K562 (cell line): ENCODE measurements at regions not wholly inside any gene's neighbourhood (a gene's known extent, or its start where the extent isn't known, plus 50 kb on each side); places are given as distances from the start of the nearest gene placed in this dataset.

Source experiments
- ATAC-seq: fragments of 200-7000 bp; cut with Tn5 transposase; 3 replicates; pipeline ENCODE4 v1.9.1; 2020; ENCODE audit warnings: moderate library complexity
- BruUV-seq: library from RNA; stranded (reverse); fragments of 400-500 nt; replicated peaks from 2 replicates; lab custom pipeline; 2021; lab: Mats Ljungman, UMichigan
- CTCF ChIA-PET: fragments of 300-600 bp; formaldehyde crosslinking; extraction: SDS; loops from one replicate; lab custom pipeline; 2021; ENCODE audit warnings: low intra/inter-chr PET ratio; lab: Yijun Ruan, JAX
- POLR2A ChIA-PET: fragments of 300-600, 350-650 bp; sonication (Branson Sonifier 250); formaldehyde crosslinking; extraction: SDS; loops from one replicate; lab custom pipeline; 2021; ENCODE audit warnings: antibody characterized with exemption, inconsistent platforms; lab: Yijun Ruan, JAX
- DNase-seq, 4 experiments: peaks; one replicate each; pipeline versions ENCODE4 v3.0.0 to v3.0.0-alpha.2; 2011 to 2018; ENCODE audit warnings: low spot score in 3 of 4, mixed read lengths in 3 of 4; ENCODE audit errors: extremely low read depth in 1 of 4
- FAIRE-seq: peaks from 2 replicates; lab custom pipeline; 2011; peaks lifted over from hg19 to GRCh38; lab: Jason Lieb, UNC
- H2AFZ ChIP-seq: 2 replicates; pipeline ENCODE4 v1.6.0; 2011; ENCODE audit warnings: low read depth, low read length, control low read depth, inconsistent platforms
- H3K27ac ChIP-seq: fragments of 200-600 bp; 3 replicates; pipeline ENCODE4 v1.8.0; 2011; ENCODE audit warnings: low read depth, mild to moderate bottlenecking, control low read depth, inconsistent platforms, low read length, moderate library complexity, mixed read lengths; ENCODE audit errors: extremely low read depth
- H3K27me3 ChIP-seq, 2 experiments: fragments of 300-600 bp in 1 of 2; 2 replicates in 1 of 2; 3 replicates in 1 of 2; pipeline versions ENCODE4 v1.6.0 to v1.8.0; 2011; ENCODE audit warnings: inconsistent platforms in 2 of 2, low read length in 2 of 2, mild to moderate bottlenecking in 1 of 2, mixed read lengths in 1 of 2, moderate library complexity in 1 of 2; ENCODE audit not compliant: control insufficient read depth in 2 of 2, insufficient read depth in 2 of 2
- H3K36me3 ChIP-seq: fragments of 300-600 bp; 3 replicates; pipeline ENCODE4 v1.8.0; 2011; ENCODE audit warnings: mild to moderate bottlenecking, low read length, inconsistent platforms; ENCODE audit not compliant: control insufficient read depth, insufficient read depth
- H3K4me1 ChIP-seq, 2 experiments: fragments of 200-600 bp in 1 of 2; replicated peaks in 1 of 2; 2 replicates in 1 of 2; 3 replicates in 1 of 2; pipeline versions ENCODE4 v1.5.1 to v1.8.0; 2011; ENCODE audit warnings: inconsistent platforms in 2 of 2, low read length in 2 of 2, mild to moderate bottlenecking in 1 of 2, mixed read lengths in 1 of 2, moderate library complexity in 1 of 2; ENCODE audit not compliant: control insufficient read depth in 2 of 2, insufficient read depth in 2 of 2
- H3K4me2 ChIP-seq: 2 replicates; pipeline ENCODE4 v1.6.1; 2011; ENCODE audit warnings: low read length, control low read depth, inconsistent platforms, mixed read lengths; ENCODE audit not compliant: insufficient read depth
- H3K4me3 ChIP-seq: fragments of 200-600 bp; sonication (generic), shearing (Covaris generic); 2 replicates; pipeline ENCODE4 v1.5.1; 2016; ENCODE audit warnings: control low read depth, inconsistent platforms
- H3K79me2 ChIP-seq: fragments of 200-600 bp; 3 replicates; pipeline ENCODE4 v1.8.0; 2011; ENCODE audit warnings: low read length, inconsistent platforms; ENCODE audit not compliant: control insufficient read depth, insufficient read depth
- H3K9ac ChIP-seq, 2 experiments: 2 replicates each; pipeline versions ENCODE4 v1.6.0 to v1.6.1; 2011; ENCODE audit warnings: low read depth in 2 of 2, low read length in 2 of 2, control low read depth in 1 of 2, inconsistent platforms in 1 of 2, mild to moderate bottlenecking in 1 of 2, mixed read lengths in 1 of 2; ENCODE audit not compliant: insufficient read depth in 1 of 2
- H3K9me1 ChIP-seq: one replicate; pipeline ENCODE4 v1.6.0; 2011; ENCODE audit warnings: inconsistent platforms, mild to moderate bottlenecking, low read length, moderate library complexity; ENCODE audit not compliant: control insufficient read depth, insufficient read depth
- H3K9me3 ChIP-seq: replicated peaks from 2 replicates; pipeline ENCODE4 v1.5.1; 2011; ENCODE audit warnings: low read depth, low read length, inconsistent platforms; ENCODE audit not compliant: control insufficient read depth, insufficient read depth
- H4K20me1 ChIP-seq: replicated peaks from 2 replicates; pipeline ENCODE4 v1.6.1; 2011; ENCODE audit warnings: low read length, inconsistent platforms, mixed read lengths; ENCODE audit not compliant: control insufficient read depth, insufficient read depth
- BRD9 ChIP-seq: fragments of 450-650 bp; IDR thresholded peaks from 2 replicates; pipeline ENCODE4 v1.6.1; 2018; ENCODE audit warnings: low read depth; ENCODE audit not compliant: partially characterized antibody
- CREBBP ChIP-seq: IDR thresholded peaks from one replicate; pipeline ENCODE4 v1.6.1; 2012; ENCODE audit warnings: low read depth, mild to moderate bottlenecking, control low read depth, inconsistent platforms, low read length
- CXXC5 ChIP-seq: fragments of 250-450 bp; sonication (Bioruptor Pico); IDR thresholded peaks from 2 replicates; pipeline ENCODE4 v1.8.0; 2022; ENCODE audit warnings: inconsistent platforms, mild to moderate bottlenecking, moderate library complexity
- IRF9 ChIP-seq: fragments of 450-650 bp; IDR thresholded peaks from 2 replicates; pipeline ENCODE4 v1.6.1; 2016; ENCODE audit warnings: missing biosample characterization, missing genetic modification characterization
- KLF6 ChIP-seq: fragments of 250-450 bp; sonication (Bioruptor Pico); IDR thresholded peaks from 2 replicates; pipeline ENCODE4 v1.4.0; 2020; ENCODE audit warnings: mild to moderate bottlenecking, moderate library complexity, borderline replicate concordance
- LARP7 ChIP-seq: fragments of 450-650 bp; IDR thresholded peaks from 2 replicates; pipeline ENCODE4 v1.6.1; 2016
- MAFK ChIP-seq: IDR thresholded peaks from 2 replicates; pipeline ENCODE4 v1.6.1; 2011; ENCODE audit warnings: low read length, improper control_type of control experiment
- MECOM ChIP-seq: fragments of 250-450 bp; sonication (Bioruptor Pico); IDR thresholded peaks from 2 replicates; pipeline ENCODE4 v1.8.0; 2022; ENCODE audit warnings: inconsistent platforms
- MED1 ChIP-seq: sonication (generic); formaldehyde crosslinking; IDR thresholded peaks from 2 replicates; pipeline ENCODE4 v1.8.1; 2023; ENCODE audit warnings: missing genetic modification reagents, borderline replicate concordance
- NONO ChIP-seq, 2 experiments: fragments of 200-400 bp in 1 of 2; fragments of 450-650 bp in 1 of 2; formaldehyde crosslinking in 1 of 2; IDR thresholded peaks; 2 replicates each; pipeline ENCODE4 v1.6.1; 2017; ENCODE audit warnings: low read depth in 2 of 2, mild to moderate bottlenecking in 2 of 2, moderate library complexity in 2 of 2, low read length in 1 of 2
- PHF21A ChIP-seq: fragments of 450-650 bp; IDR thresholded peaks from 2 replicates; pipeline ENCODE4 v1.6.1; 2017; ENCODE audit warnings: low read depth, borderline replicate concordance
- SETDB1 ChIP-seq: IDR thresholded peaks from one replicate; pipeline ENCODE4 v1.6.1; 2012; ENCODE audit warnings: low read length, control low read depth, inconsistent platforms
- SRF ChIP-seq, 2 experiments: fragments of 250-450, 450-650 bp in 1 of 2; sonication (Bioruptor Pico) in 1 of 2; sonication (generic) in 1 of 2; formaldehyde crosslinking; IDR thresholded peaks; 2 replicates each; pipeline versions ENCODE4 v1.5.0 to v1.5.1; 2020 to 2022; ENCODE audit warnings: mild to moderate bottlenecking in 1 of 2, missing genetic modification reagents in 1 of 2
- TSC22D4 ChIP-seq: fragments of 450-650 bp; IDR thresholded peaks from 2 replicates; pipeline ENCODE4 v1.6.1; 2016; ENCODE audit warnings: missing genetic modification characterization, missing biosample characterization, control low read depth
- ZBTB49 ChIP-seq: sonication (generic); formaldehyde crosslinking; IDR thresholded peaks from 2 replicates; pipeline ENCODE4 v1.8.0; 2022; ENCODE audit warnings: missing genetic modification reagents, mild to moderate bottlenecking, borderline replicate concordance
- ZNF224 ChIP-seq: sonication (generic); formaldehyde crosslinking; IDR thresholded peaks from 2 replicates; pipeline ENCODE4 v1.8.0; 2022; ENCODE audit warnings: mild to moderate bottlenecking, missing genetic modification reagents
- WGBS: fragments of 100-300 bp; shearing (Covaris generic); methylation state at CpG from one replicate; pipeline ENCODE4 v1.1.6; 2016; ENCODE audit warnings: low coverage, mixed read lengths; ENCODE audit not compliant: insufficient coverage; ENCODE audit errors: missing lambda C conversion rate; 5-methylcytosine and 5-hydroxymethylcytosine counted together
- in situ Hi-C: fragments of 300-500 bp; cut with MboI; formaldehyde crosslinking; loops from 4 replicates; pipeline ENCODE4 v1.15.0; 2018; ENCODE audit warnings: inconsistent platforms, mixed read lengths
- intact Hi-C: fragments of 100-400 bp; cut with micrococcal nuclease; formaldehyde crosslinking; loops from 2 replicates; pipeline ENCODE4 v1.14.2; 2022

GRCh38 chr12:78756936-78757335 lies 107.6 kb upstream of the SYT1 start:
- POLR2A ChIA-PET = no interaction called here
- no peaks in the 10 kb centered on the region for H3K36me3 ChIP-seq
- no peaks in the 10 kb centered on the region for H4K20me1 ChIP-seq
- no peaks in the 10 kb centered on the region for H3K27me3 ChIP-seq
- FAIRE-seq (no peak), ATAC-seq (no peak), DNase-seq (no peak)
- no peaks in the 10 kb centered on the region for H3K4me1 ChIP-seq
- H3K9me1 ChIP-seq = no peaks in the 10 kb centered on the region
- H3K4me2 ChIP-seq = no peak overlapping the region
- CTCF ChIA-PET = no interaction called here
- H3K9ac ChIP-seq = no peak overlapping the region
- no TSS peak for BruUV-seq
- H2AFZ ChIP-seq = no peak overlapping the region
- no peak overlapping the region for H3K4me3 ChIP-seq
- intact Hi-C loops = no loop called here
- whole genome bisulfite sequencing = 3% methylated on average over 2 of the region's 2 CpGs
- no peaks in the 10 kb centered on the region for H3K9me3 ChIP-seq
- no peaks in the 10 kb centered on the region for H3K79me2 ChIP-seq
- H3K27ac ChIP-seq = no peak overlapping the region
- in situ Hi-C loops = no loop called here
- TF ChIP-seq LARP7 = no peak
- no peak for TF ChIP-seq IRF9 (tag)
- TF ChIP-seq TSC22D4 = no peak
- no peak for TF ChIP-seq SRF (CRISPR knock-in tag; IDR thresholded peaks at IDR 0.05)
- TF ChIP-seq ZBTB49 (CRISPR knock-in tag) = no peak
- no peak for TF ChIP-seq KLF6 (CRISPR knock-in tag)
- TF ChIP-seq MED1 (CRISPR knock-in tag) = no peak
- TF ChIP-seq PHF21A = no peak
- TF ChIP-seq NONO (IDR thresholded peaks at IDR 0.05; ENCODE audit: low read depth in 2 of 2, low read length in 1 of 2) = no peak
- TF ChIP-seq MAFK = no peak
- TF ChIP-seq MECOM (CRISPR knock-in tag) = no peak
- TF ChIP-seq SETDB1 = no peak
- no peak for TF ChIP-seq CXXC5 (CRISPR knock-in tag)
- TF ChIP-seq BRD9 = no peak
- no peak for TF ChIP-seq ZNF224 (CRISPR knock-in tag)
- no peak for TF ChIP-seq CREBBP
- TF ChIP-seq, all 486 proteins: peak for 0
